HG03025 (cell line): ENCODE measurements at regions not wholly inside any gene's neighbourhood (a gene's known extent, or its start where the extent isn't known, plus 50 kb on each side); places are given as distances from the start of the nearest gene placed in this dataset.

Experiments
- ATAC-seq: cut with Tn5 transposase; IDR thresholded peaks from one replicate; pipeline ENCODE4 v1.9.1; 2021; ENCODE audit warnings: mild to moderate bottlenecking, moderate library complexity; ENCODE audit not compliant: unreplicated experiment, low FRiP score

GRCh38 chr10:120271696-120272095 is 185.3 kb upstream of the PLPP4 start:
- ATAC-seq, result no peak

DNA sequence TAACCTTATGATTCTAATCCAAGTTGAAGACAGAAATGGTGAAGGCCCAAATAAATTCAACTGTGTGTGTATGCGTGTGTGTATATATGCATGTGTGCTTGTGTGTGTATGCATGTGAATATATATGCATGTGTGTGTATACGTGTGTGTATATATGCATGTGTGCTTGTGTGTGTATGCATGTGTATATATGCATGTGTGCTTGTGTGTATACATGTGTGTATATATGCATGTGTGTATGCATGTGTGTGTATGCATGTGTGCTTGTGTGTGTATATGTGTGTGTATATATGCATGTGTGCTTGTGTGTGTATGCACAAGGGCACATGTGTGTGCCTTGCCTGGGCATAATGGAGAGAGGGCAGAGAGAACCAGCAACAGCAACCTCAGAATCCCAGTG is 184.7 kb upstream of the PLPP4 start:
- ATAC-seq, result no peak

- ATAC-seq, result no peak
Measured at GRCh38 chr10:120278069-120278468, 179.0 kb upstream of the PLPP4 start.

GRCh38 chr10:120279196-120279595 is 177.8 kb upstream of the PLPP4 start:
- ATAC-seq, result no peak

DNA sequence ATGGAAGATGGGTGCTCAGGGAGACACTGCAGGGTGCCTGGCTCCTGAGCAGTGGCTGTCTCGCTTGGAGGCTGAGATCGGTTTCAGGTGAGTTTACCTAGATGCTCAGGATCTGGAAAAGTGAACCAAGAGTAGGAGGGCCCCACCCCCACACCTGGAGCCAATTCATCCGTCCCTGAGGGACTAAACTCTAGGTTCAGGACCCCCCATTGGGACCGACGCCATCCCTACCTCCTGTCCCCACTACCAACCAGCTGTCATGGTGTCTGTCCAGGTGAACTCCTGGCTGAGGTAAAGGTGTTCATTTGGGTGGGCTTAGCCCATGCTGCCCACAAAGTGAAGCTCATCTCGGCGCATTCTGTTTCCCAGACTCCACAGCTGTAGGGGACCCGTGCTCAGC is 174.6 kb upstream of the PLPP4 start:
- ATAC-seq, result no peak

GRCh38 chr10:120282846-120283492 is 174.1 kb upstream of the PLPP4 start:
- no peak for ATAC-seq

DNA sequence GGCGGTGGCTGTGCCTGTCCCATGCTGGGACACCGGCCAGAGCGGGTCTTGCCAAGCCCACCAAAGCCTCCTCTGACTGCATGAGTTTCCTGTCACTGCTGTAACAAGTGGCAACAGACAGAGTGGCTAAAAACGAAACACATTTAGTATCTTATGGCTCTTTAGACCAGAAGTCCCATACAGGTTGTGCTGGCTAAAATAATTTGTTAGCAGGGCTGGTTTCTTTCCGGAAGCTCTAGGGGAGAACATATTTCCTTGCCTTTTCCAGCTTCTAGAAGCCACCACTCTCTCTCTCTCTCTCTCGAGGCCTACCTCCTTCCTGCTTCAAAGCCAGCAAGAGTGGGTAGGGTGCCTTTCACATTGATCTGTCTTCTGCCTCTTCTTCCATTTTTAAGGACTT is 171.6 kb upstream of the PLPP4 start:
- ATAC-seq, result no peak

DNA sequence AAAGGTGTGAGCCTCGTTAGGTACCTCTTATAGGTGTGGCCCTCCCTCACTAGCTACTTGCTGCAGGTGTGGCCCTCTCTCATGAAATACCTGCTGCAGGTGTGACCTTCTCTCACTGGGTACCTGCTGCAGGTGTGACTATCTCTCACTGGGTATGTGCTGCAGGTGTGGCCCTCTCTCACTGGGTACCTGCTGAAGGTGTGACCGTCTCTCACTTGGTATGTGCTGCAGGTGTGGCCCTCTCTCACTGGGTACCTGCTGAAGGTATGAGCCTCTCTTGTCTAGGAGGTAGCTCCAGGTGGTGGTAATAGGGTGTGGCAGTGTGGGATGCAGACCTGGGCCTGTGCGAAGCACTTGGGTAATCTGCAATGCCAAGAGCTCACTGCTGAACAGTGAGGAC is 170.7 kb upstream of the PLPP4 start:
- no peak for ATAC-seq

GRCh38 chr10:120300513-120300912 is 156.5 kb upstream of the PLPP4 start:
- no peak for ATAC-seq

GRCh38 chr10:120308589-120308988 is 148.4 kb upstream of the PLPP4 start:
- no peak for ATAC-seq

DNA sequence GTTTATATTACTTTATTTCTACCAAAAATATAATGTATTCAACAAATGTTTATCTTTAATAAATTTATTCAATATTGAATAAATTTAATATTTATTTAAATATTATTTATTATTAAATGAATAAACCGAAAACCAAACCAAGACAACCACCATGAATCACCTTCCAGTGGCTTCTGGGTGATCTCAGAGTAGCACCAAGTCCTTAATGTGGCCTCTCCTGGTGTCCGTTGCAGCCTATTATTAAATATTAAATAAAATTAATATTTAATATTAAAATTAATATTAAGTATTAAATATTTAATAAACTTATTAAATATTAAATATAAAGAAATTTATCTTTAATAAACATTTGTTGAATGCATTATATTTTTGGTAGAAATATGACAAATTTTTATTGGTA is 143.3 kb upstream of the PLPP4 start:
- no peak for ATAC-seq

DNA sequence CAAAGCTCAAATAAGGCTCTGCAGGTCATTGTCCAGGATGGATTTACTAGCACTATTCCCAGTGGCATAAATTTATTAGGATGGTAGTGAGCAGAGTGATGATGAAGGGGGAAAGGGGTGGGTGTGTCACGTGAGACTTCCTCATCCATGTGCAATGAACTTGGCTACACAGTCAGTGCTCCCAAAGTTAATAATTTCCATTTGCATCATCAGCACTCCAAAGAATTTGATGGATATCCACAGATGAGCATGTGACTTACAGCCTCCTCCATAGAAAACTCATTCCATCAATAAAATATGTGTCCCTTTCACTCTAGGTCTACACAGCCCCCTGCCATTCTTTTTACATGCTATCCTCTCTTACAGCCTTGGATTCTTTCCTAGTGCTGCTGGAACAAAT is 142.6 kb upstream of the PLPP4 start:
- ATAC-seq, result no peak

DNA sequence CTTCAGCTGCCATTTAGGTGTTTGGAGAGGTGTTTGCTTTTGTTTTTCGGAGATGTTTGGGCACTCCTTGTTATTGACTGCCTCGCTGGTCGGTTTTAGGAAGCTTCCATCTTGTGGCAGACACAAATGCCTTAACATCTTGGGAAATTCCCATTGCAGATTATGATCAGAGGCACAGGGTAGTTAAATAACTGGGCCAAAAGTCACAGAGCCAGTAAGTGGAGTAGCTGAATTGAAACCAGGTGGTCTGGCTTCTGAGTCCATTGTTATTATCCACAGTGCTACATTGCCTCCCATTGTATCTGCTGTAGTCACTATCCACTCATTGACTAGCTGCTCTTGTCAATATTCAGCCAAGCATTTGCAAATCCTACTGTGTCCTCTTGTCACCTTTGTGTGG is 138.2 kb upstream of the PLPP4 start:
- no peak for ATAC-seq

DNA sequence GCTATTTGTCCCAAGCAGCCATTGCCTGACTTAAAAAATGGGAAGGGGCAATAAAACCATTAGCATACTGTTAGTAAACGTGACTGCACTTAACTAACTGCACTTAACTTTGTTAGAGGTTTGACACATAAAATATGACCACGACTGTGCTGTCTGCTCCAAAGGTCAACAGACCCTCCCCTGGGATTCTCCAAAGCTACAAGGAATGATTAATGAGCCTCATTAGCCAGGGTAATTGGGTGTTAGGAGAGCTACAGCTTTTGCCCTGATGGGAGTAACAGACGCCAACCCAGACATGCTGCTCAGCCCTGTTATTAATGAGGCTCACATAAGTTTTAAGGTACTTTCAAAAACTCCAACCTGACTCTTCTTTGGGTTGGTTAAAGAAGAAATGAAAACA is 129.4 kb upstream of the PLPP4 start:
- ATAC-seq, result no peak

- ATAC-seq, result no peak
Measured at GRCh38 chr10:120328647-120329046, 128.4 kb upstream of the PLPP4 start.

GRCh38 chr10:120335553-120335952 is 121.5 kb upstream of the PLPP4 start:
- no peak for ATAC-seq

- no peak for ATAC-seq
Measured at GRCh38 chr10:120336306-120336910, 120.6 kb upstream of the PLPP4 start.

GRCh38 chr10:120336911-120337540 is 120.0 kb upstream of the PLPP4 start:
- ATAC-seq, result peak; percentile 49

GRCh38 chr10:120342115-120342714 is 114.8 kb upstream of the PLPP4 start:
- no peak for ATAC-seq

- ATAC-seq, result no peak
Measured at GRCh38 chr10:120345186-120345585, 111.8 kb upstream of the PLPP4 start.

DNA sequence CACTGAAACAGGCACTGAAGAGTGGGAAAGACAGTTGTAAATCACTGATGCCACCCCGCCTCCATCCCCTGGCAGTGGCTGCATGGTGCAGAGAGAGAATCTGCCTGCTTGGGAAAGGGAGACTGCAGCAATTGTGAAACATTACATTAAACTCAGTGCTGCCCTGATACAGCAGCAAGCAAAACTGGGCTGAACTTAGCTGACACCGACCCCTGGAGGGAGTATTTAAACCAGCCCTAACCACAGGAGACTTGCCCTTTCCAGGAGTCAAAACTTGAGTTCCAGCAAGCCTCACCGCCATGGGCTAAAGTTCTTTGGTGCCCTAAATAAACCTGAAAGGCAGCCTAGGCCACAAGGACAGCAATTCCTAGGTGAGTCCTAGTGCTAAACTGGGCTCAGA is 109.4 kb upstream of the PLPP4 start:
- no peak for ATAC-seq

DNA sequence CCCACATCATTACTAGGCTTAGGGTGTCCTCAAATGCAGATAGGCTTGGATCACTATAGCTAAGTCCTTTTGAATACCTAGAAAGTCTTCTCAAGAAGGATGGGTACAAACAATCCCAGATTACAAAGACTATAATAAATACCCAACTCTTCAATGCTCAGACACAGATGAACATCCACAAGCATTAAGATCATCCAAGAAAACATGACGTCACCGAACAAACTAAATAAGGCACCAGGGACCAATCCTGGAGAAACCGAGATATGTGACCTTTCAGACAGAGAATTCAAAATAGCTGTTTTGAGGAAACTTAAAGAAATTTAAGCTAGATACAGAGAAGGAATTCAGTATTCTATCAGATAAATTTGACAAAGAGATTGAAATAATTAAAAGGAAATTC is 108.0 kb upstream of the PLPP4 start:
- ATAC-seq, result no peak
